Mammary epithelial cell (primary cell): ENCODE measurements at regions not wholly inside any gene's neighbourhood (a gene's known extent, or its start where the extent isn't known, plus 50 kb on each side); places are given as distances from the start of the nearest gene placed in this dataset.

Experiments used
- EZH2 ChIP-seq: IDR thresholded peaks from 2 replicates; pipeline ENCODE4 v1.6.1; 2012; ENCODE audit warnings: low read length, inconsistent platforms, borderline replicate concordance
- TF ChIP-seq, protein P1 (sequence below), 2 donors: IDR thresholded peaks in 1 of 2; conservative IDR thresholded peaks in 1 of 2; 2 replicates each; pipeline ENCODE4 v1.5.1; 2011 to 2012; ENCODE audit warnings: inconsistent platforms in 2 of 2, low read length in 2 of 2, mild to moderate bottlenecking in 2 of 2, control low read depth in 1 of 2, low read depth in 1 of 2; ENCODE audit not compliant: insufficient read depth in 1 of 2; ENCODE audit errors: extremely low read depth in 1 of 2

DNA sequence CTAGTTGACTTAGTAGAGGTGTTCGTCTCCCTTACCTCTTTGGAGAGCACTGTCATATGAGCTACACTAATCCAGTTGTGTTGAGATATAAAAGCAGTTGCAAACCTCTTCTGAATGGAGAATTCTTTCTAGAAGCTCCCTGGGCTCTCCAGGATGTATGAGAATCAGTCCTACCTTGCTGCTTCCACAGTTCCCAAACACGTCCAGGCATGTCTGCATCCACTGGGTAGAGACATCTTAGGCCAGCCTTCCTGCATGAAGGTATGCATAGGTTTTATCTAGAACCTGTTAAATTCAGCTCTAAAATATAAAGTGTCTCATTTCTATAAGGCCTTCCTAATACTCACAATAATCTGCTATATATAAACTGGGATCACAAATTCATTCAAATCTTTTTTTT, 297.7 kb downstream of the CDC5L start:
- TF ChIP-seq EZH2, result no peak
- TF ChIP-seq, protein P1, sequence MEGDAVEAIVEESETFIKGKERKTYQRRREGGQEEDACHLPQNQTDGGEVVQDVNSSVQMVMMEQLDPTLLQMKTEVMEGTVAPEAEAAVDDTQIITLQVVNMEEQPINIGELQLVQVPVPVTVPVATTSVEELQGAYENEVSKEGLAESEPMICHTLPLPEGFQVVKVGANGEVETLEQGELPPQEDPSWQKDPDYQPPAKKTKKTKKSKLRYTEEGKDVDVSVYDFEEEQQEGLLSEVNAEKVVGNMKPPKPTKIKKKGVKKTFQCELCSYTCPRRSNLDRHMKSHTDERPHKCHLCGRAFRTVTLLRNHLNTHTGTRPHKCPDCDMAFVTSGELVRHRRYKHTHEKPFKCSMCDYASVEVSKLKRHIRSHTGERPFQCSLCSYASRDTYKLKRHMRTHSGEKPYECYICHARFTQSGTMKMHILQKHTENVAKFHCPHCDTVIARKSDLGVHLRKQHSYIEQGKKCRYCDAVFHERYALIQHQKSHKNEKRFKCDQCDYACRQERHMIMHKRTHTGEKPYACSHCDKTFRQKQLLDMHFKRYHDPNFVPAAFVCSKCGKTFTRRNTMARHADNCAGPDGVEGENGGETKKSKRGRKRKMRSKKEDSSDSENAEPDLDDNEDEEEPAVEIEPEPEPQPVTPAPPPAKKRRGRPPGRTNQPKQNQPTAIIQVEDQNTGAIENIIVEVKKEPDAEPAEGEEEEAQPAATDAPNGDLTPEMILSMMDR (conservative IDR thresholded peaks at IDR 0.05 in 1 of 2, IDR thresholded peaks at IDR 0.05 in 1 of 2; ENCODE audit: extremely low read depth in 1 of 2, insufficient read depth in 1 of 2, low read depth in 1 of 2, low read length in 2 of 2), result no peak
